ENCODE measurements at regions not wholly inside any gene's neighbourhood (a gene's known extent, or its start where the extent isn't known, plus 50 kb on each side); places are given as distances from the start of the nearest gene placed in this dataset.

DNA sequence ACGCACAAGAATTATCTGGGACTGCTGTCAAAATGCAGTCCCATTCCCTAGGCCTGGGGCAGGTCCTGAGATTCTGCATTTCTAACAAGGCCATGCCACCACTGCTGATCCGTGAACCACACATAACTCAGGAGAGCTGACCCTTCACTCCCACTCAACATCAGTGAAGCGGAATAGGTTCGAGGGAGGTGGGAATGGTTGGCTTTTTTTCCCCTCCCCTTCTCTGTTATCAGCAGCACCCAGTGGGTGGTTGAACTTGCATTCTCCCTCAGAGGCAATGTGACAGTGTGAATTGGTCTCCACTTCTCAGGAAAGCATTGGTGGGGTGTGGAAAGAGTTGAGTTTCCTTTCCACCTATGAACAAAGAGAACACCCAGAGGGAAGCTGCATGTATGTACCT, 344.3 kb downstream of the GADD45G start:
- TF ChIP-seq, protein P1, sequence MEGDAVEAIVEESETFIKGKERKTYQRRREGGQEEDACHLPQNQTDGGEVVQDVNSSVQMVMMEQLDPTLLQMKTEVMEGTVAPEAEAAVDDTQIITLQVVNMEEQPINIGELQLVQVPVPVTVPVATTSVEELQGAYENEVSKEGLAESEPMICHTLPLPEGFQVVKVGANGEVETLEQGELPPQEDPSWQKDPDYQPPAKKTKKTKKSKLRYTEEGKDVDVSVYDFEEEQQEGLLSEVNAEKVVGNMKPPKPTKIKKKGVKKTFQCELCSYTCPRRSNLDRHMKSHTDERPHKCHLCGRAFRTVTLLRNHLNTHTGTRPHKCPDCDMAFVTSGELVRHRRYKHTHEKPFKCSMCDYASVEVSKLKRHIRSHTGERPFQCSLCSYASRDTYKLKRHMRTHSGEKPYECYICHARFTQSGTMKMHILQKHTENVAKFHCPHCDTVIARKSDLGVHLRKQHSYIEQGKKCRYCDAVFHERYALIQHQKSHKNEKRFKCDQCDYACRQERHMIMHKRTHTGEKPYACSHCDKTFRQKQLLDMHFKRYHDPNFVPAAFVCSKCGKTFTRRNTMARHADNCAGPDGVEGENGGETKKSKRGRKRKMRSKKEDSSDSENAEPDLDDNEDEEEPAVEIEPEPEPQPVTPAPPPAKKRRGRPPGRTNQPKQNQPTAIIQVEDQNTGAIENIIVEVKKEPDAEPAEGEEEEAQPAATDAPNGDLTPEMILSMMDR (IDR thresholded peaks at IDR 0.05), result no peak
- TF ChIP-seq POLR2A (IDR thresholded peaks at IDR 0.05), result no peak
